HG02610 (cell line): ENCODE measurements at regions not wholly inside any gene's neighbourhood (a gene's known extent, or its start where the extent isn't known, plus 50 kb on each side); places are given as distances from the start of the nearest gene placed in this dataset.

Experiments used
- ATAC-seq: cut with Tn5 transposase; IDR thresholded peaks from one replicate; pipeline ENCODE4 v1.9.1; 2021; ENCODE audit warnings: mild to moderate bottlenecking, moderate library complexity; ENCODE audit not compliant: unreplicated experiment

- no peak for ATAC-seq
Observed at GRCh38 chr14:98229656-98230366, 1042.2 kb downstream of the BCL11B start.

GRCh38 chr14:98230411-98230810, 1041.6 kb downstream of the BCL11B start:
- no peak for ATAC-seq

GRCh38 chr14:98231210-98231609, 1040.8 kb downstream of the BCL11B start:
- ATAC-seq = no peak

- ATAC-seq = no peak
Observed at GRCh38 chr14:98233656-98234055, 1038.3 kb downstream of the BCL11B start.

GRCh38 chr14:98234208-98234607, 1037.8 kb downstream of the BCL11B start:
- ATAC-seq = no peak

- ATAC-seq = no peak
Observed at GRCh38 chr14:98236314-98236713, 1035.7 kb downstream of the BCL11B start.

GRCh38 chr14:98237939-98238338, 1034.1 kb downstream of the BCL11B start:
- ATAC-seq = no peak

GRCh38 chr14:98240376-98240775, 1031.6 kb downstream of the BCL11B start:
- no peak for ATAC-seq

GRCh38 chr14:98242903-98243302, 1029.1 kb downstream of the BCL11B start:
- ATAC-seq = no peak

GRCh38 chr14:98243332-98243731, 1028.7 kb downstream of the BCL11B start:
- no peak for ATAC-seq

- ATAC-seq = no peak
Observed at GRCh38 chr14:98244162-98244948, 1027.6 kb downstream of the BCL11B start.

GRCh38 chr14:98244966-98245569, 1026.9 kb downstream of the BCL11B start:
- no peak for ATAC-seq

GRCh38 chr14:98249057-98249456, 1022.9 kb downstream of the BCL11B start:
- no peak for ATAC-seq

GRCh38 chr14:98249476-98249875, 1022.5 kb downstream of the BCL11B start:
- ATAC-seq = no peak

- no peak for ATAC-seq
Observed at GRCh38 chr14:98252820-98253219, 1019.2 kb downstream of the BCL11B start.

GRCh38 chr14:98259881-98260280, 1012.1 kb downstream of the BCL11B start:
- ATAC-seq = no peak

- ATAC-seq = no peak
Observed at GRCh38 chr14:98262566-98262965, 1009.4 kb downstream of the BCL11B start.

GRCh38 chr14:98269533-98269932, 1002.5 kb downstream of the BCL11B start:
- no peak for ATAC-seq

GRCh38 chr14:98270201-98270600, 1001.8 kb downstream of the BCL11B start:
- ATAC-seq = no peak

- ATAC-seq = no peak
Observed at GRCh38 chr14:98274596-98274995, 997.4 kb downstream of the BCL11B start.

GRCh38 chr14:98278800-98279199, 993.2 kb downstream of the BCL11B start:
- ATAC-seq = no peak

GRCh38 chr14:98280436-98280835, 991.6 kb downstream of the BCL11B start:
- ATAC-seq = no peak
